Activated CD4-positive, alpha-beta T cell treated with anti-CD3 and anti-CD28 coated beads, Interleukin-2, Interleukin-6, amounts not matched to agents 100 ng/mL and 50 ng/mL, durations not matched to agents 16 hours and 8 hours (primary cell): ENCODE measurements at regions not wholly inside any gene's neighbourhood (a gene's known extent, or its start where the extent isn't known, plus 50 kb on each side); places are given as distances from the start of the nearest gene placed in this dataset.

Source experiments
- DNase-seq: peaks from one replicate; pipeline ENCODE4 v3.0.0-alpha.2; 2020

DNA sequence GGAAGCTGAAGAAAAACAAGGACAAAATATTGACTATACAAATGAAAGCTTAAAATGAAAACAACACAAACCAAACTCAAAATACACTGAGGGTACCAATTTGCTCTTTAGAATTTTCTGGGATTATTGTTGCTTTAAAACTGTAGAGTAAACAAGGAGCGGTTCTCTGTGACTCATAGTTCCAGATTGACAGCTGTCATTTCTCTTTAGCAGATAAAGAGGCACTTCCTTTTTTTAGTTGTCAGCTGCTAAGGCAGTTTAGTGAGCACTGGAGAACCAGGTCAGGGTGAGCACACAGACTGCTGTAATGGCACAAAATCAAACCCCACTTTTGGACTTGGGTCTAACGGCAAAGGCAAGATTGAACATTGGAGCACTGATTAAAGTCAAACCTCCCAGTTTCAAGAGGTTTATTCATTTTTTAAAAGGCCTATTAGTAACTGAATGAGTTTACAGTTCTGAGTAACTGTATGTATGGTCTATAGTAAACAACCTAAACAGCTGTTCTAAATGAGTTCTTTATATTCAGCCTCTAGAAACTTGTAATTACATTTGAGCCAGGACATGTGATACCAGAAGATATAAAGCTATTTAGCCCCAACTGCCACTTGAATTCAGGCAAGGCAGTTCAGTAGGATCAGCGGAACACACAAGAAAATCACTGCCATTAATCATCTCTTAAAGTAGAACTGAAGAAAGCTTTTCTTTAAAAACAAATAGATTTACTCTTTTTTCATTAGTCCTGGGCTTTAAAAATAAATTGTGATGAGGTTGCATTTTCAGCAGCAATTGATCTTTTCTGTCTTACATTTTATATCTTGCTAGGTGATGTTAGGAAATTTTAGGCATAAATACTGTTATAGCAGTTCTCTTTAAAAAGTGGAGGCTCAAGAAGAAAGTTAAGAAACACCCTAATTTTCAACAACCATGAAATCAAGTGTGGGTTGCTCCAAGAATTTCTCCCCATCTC lies 71.7 kb upstream of the PRICKLE1 start:
- DNase-seq, result no peak

DNA sequence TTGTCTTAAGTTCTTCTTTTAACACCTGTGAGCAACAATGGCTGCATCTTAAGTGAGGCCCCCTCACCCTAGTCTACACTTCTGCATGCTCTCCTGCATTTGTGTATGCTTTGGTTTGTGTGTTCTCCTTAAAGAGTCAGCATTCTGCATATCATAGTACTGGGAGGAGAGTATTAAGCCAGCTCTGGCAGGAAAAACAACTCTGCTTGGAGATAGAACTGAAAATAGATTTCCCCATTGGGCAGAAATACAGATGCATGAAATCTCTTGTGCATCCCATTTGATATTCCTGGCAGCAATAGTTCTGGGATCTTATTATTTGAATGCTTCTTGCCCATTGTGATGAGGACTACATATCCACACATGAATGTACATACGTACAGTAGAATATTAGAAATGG lies 70.6 kb upstream of the PRICKLE1 start:
- DNase-seq, result no peak

DNA sequence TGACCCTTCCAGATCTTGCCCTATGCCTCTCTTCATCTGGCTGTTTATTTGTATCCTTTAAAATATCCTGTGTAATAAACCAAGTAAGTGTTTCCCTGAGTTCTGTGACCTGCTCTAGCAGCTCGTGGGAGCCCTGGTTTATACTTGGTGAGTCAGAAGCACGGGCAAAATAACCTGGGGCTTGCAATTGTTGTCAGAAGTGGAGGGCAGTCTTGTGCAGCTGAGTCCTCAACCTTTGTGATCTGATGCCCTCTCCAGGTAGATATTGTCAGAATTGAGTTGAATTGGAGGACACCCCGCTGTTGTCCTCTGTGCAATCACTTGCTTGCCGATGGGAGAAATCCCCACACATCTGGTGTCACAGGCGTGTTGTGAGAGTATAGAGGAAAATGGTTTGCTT lies 62.5 kb upstream of the PRICKLE1 start:
- DNase-seq, result no peak

DNA sequence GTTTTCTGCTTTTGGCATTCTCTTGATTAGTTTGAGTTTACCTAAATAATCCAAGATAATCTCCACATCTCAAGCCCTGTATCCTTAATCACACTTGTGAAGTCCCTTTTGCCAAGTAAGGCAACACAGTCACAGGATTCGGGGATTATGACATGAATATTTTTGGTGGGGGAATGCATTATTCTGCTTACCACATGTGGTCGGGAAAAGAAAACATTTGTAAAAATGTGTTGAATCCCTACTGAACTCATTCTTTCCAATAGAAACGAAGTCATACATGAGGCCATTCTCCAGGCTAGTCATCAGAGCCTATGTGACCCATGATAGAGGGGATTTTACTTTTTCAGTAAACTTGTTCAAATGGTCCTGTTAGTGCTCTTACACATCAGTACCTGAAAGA lies 58.5 kb upstream of the PRICKLE1 start:
- DNase-seq, result no peak

DNA sequence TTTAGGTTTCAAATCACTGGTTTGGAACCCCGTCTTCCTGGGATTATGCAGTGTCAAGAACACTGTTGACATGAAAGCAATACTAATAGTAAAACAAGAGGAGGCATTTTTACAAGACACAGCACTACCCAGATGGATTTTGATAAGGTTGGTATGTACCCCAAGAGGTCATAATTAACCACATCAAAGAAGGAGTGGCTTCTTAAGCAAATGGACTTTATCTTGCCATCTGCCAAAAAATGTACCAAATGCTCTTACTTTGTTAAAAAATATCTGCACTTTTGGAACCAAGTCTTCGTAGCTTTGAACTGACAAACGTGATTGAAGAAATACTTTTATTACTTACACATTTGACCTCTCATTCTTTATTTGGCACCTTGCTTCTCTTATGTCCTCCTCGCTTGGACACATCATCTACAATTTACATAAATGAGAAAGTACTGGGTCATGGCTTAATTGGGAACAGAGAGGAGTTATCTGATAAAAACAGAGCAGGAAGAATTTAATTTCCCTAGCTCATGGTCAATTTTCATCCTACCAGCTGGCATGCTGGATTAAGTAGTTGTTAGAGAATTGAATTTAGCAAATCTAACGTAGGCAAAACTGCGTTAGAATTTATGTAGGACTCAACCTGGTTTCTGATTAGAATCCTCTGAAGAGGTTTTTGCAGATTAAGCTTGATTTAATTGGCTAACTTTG lies 54.5 kb upstream of the PRICKLE1 start:
- no peak for DNase-seq

DNA sequence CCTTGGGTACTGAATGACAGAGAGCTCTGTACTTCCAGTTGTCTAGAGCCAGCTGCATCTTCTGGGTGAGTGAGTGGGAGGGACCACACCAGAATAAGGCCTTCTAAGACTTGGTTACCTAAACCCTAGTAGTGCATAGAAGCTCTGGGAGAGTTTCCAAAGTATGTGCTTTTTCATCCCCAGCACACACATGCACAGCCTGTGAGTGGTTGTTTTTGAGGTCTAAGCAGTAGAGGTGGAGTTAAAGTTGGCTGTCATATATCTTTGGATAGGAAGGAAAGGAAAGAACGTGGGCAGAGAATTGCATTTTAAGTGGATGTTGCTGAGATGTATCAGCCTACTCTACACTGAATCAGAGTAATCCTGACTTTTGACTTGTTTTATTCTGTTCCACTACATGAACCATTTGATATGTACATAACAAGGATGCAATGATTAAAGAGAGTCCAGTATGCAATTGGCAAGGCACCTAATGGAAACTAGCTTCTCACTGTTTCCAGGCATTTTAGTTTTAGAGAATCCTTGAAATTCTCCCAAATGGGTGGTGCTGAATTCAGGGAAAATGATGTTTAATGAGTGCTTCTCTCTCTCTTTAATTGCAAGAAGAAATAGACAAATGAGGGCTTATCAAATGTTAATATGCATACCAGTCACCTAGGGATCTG lies 51.8 kb upstream of the PRICKLE1 start:
- DNase-seq, result no peak

DNA sequence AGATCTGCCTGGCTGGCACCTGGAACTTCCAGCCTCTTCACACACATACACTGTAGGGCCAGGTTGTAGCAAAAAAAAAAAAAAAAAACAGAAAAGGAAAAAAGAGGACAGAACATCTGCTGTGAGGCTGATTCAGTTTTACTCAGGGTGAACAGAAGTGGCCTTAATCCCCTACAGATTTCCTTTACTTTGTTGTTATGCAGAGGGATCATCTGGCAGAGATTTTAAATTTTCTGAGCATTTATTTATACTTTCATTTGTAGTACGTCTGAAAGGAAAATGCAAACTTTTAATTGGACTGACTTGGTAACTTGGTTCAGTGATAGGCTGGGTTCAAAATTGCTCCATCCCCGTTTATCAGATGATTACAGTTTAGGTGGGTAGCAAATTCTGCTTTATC lies 50.8 kb upstream of the PRICKLE1 start:
- no peak for DNase-seq

DNA sequence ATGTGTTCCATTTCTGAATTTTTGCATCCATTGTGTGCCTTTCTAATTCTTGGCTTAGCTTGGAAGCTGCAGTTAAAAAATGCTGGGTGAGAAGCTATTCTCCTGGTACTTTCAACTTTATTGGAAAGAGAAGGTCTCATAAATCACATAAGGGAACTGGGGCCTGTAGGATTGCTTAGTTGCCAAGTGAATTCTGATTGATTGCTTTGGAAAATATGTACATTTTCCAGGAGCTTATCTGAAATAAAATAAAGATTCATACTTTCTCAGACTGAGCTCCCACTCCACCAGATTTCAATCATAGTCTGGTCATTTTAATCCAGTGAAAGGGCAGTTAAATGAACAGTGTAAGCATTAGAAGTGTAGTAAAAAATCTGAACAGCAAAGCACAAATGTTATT lies 50.0 kb upstream of the PRICKLE1 start:
- DNase-seq, result no peak
